Lower lobe of right lung (tissue), 2 donors: ENCODE measurements at regions not wholly inside any gene's neighbourhood (a gene's known extent, or its start where the extent isn't known, plus 50 kb on each side); places are given as distances from the start of the nearest gene placed in this dataset.

ENCODE experiments used
- ATAC-seq, 2 donors: fragments of 200-7000 bp; cut with Tn5 transposase; one replicate each; pipeline ENCODE4 v1.9.1; 2020 to 2022; ENCODE audit warnings: mild to moderate bottlenecking in 2 of 2, moderate library complexity in 2 of 2
- DNase-seq: peaks from one replicate; pipeline ENCODE4 v3.0.0-alpha.2; 2020
- H3K27ac ChIP-seq: fragments of 200-600 bp; one replicate; pipeline ENCODE4 v1.8.0; 2022
- H3K27me3 ChIP-seq: fragments of 200-600 bp; one replicate; pipeline ENCODE4 v1.8.0; 2022; ENCODE audit warnings: low read depth
- H3K36me3 ChIP-seq: fragments of 200-600 bp; one replicate; pipeline ENCODE4 v1.8.0; 2022; ENCODE audit warnings: mild to moderate bottlenecking
- H3K4me1 ChIP-seq: fragments of 200-600 bp; one replicate; pipeline ENCODE4 v1.8.0; 2022
- H3K4me3 ChIP-seq: fragments of 200-600 bp; one replicate; pipeline ENCODE4 v1.8.0; 2022; ENCODE audit warnings: mild to moderate bottlenecking
- H3K9me3 ChIP-seq: fragments of 200-600 bp; one replicate; pipeline ENCODE4 v1.8.0; 2022
- CTCF ChIP-seq: fragments of 200-600 bp; IDR thresholded peaks from one replicate; pipeline ENCODE4 v1.8.0; 2022; ENCODE audit warnings: antibody characterized with exemption, mild to moderate bottlenecking
- intact Hi-C: fragments of 100-400 bp; cut with DNase I; formaldehyde crosslinking; loops from one replicate; pipeline ENCODE4 v1.11.0; 2022
- donor health status: DM: no; HTN: yes; CAD: no; lungs with severe emphysema.

- DNase-seq: no peak
- Histone ChIP-seq H3K9me3 (no peaks in the 10 kb centered on the region), H3K4me1 (no peaks in the 10 kb centered on the region), H3K4me3 (no peak overlapping the region), H3K36me3 (no peaks in the 10 kb centered on the region), H3K27me3 (no peaks in the 10 kb centered on the region), H3K27ac (no peak overlapping the region)
- intact Hi-C loops: no loop called here
- no peak for ATAC-seq
- no peak for TF ChIP-seq CTCF
Observed at GRCh38 chrX:22674932-22675331, 324.8 kb upstream of the DDX53 start.

- DNase-seq (no peak), ATAC-seq (no peak)
- no peak overlapping the region for H3K4me3 ChIP-seq
- H3K9me3 ChIP-seq: no peaks in the 10 kb centered on the region
- no peaks in the 10 kb centered on the region for H3K4me1 ChIP-seq
- H3K27me3 ChIP-seq: no peaks in the 10 kb centered on the region
- no peak for TF ChIP-seq CTCF
- no peak overlapping the region for H3K27ac ChIP-seq
- intact Hi-C loops: no loop called here
- no peaks in the 10 kb centered on the region for H3K36me3 ChIP-seq
Observed at GRCh38 chrX:22686138-22686541, 313.6 kb upstream of the DDX53 start.

- TF ChIP-seq CTCF: no peak
- DNase-seq (no peak), ATAC-seq (no peak)
- no peaks in the 10 kb centered on the region for H3K9me3 ChIP-seq
- no peak overlapping the region for H3K27ac ChIP-seq
- no peaks in the 10 kb centered on the region for H3K27me3 ChIP-seq
- H3K4me1 ChIP-seq: no peaks in the 10 kb centered on the region
- H3K36me3 ChIP-seq: no peaks in the 10 kb centered on the region
- no peak overlapping the region for H3K4me3 ChIP-seq
- intact Hi-C loops: no loop called here
Observed at GRCh38 chrX:22689290-22689689, 310.5 kb upstream of the DDX53 start.

- Histone ChIP-seq H3K27ac (no peak overlapping the region), H3K36me3 (no peaks in the 10 kb centered on the region), H3K4me1 (no peaks in the 10 kb centered on the region), H3K27me3 (no peaks in the 10 kb centered on the region), H3K4me3 (no peak overlapping the region), H3K9me3 (no peaks in the 10 kb centered on the region)
- ATAC-seq (no peak), DNase-seq (no peak)
- no peak for TF ChIP-seq CTCF
- intact Hi-C loops: no loop called here
Observed at GRCh38 chrX:22690116-22690515, 309.6 kb upstream of the DDX53 start.

GRCh38 chrX:22691966-22692565 lies 307.7 kb upstream of the DDX53 start:
- no peak overlapping the region for H3K4me3 ChIP-seq
- no peaks in the 10 kb centered on the region for H3K4me1 ChIP-seq
- no peaks in the 10 kb centered on the region for H3K9me3 ChIP-seq
- ATAC-seq: no peak
- H3K36me3 ChIP-seq: no peaks in the 10 kb centered on the region
- TF ChIP-seq CTCF: no peak
- DNase-seq: no peak
- no peak overlapping the region for H3K27ac ChIP-seq
- intact Hi-C loops: no loop called here
- H3K27me3 ChIP-seq: no peaks in the 10 kb centered on the region

- H3K4me3 ChIP-seq: no peak overlapping the region
- TF ChIP-seq CTCF: no peak
- no peak overlapping the region for H3K27ac ChIP-seq
- no peaks in the 10 kb centered on the region for H3K9me3 ChIP-seq
- DNase-seq (no peak), ATAC-seq (no peak)
- H3K36me3 ChIP-seq: no peaks in the 10 kb centered on the region
- intact Hi-C loops: no loop called here
- H3K27me3 ChIP-seq: no peaks in the 10 kb centered on the region
- no peaks in the 10 kb centered on the region for H3K4me1 ChIP-seq
Observed at GRCh38 chrX:22698151-22698550, 301.6 kb upstream of the DDX53 start.
